PC-3 (cell line): ENCODE measurements at regions not wholly inside any gene's neighbourhood (a gene's known extent, or its start where the extent isn't known, plus 50 kb on each side); places are given as distances from the start of the nearest gene placed in this dataset.

Source experiments
- EZH2 ChIP-seq: fragments of 300-600 bp; sonication (generic); IDR thresholded peaks from one replicate; pipeline ENCODE4 v1.6.1; 2017; ENCODE audit warnings: antibody characterized with exemption, mild to moderate bottlenecking, low read length; ENCODE audit not compliant: unreplicated experiment
- EZH2phosphoT487 ChIP-seq: fragments of 300-600 bp; sonication (generic); IDR thresholded peaks from 2 replicates; pipeline ENCODE4 v1.6.1; 2018; ENCODE audit warnings: mild to moderate bottlenecking, antibody characterized with exemption, low read length, borderline replicate concordance
- TF ChIP-seq, protein P1 (sequence below): fragments of 300-600 bp; sonication (generic); conservative IDR thresholded peaks from 2 replicates; pipeline ENCODE4 v1.5.1; 2017; ENCODE audit warnings: antibody characterized with exemption, low read depth, mild to moderate bottlenecking, low read length

GRCh38 chr1:97014426-97014825 is 292.8 kb downstream of the PTBP2 start:
- TF ChIP-seq, protein P1, sequence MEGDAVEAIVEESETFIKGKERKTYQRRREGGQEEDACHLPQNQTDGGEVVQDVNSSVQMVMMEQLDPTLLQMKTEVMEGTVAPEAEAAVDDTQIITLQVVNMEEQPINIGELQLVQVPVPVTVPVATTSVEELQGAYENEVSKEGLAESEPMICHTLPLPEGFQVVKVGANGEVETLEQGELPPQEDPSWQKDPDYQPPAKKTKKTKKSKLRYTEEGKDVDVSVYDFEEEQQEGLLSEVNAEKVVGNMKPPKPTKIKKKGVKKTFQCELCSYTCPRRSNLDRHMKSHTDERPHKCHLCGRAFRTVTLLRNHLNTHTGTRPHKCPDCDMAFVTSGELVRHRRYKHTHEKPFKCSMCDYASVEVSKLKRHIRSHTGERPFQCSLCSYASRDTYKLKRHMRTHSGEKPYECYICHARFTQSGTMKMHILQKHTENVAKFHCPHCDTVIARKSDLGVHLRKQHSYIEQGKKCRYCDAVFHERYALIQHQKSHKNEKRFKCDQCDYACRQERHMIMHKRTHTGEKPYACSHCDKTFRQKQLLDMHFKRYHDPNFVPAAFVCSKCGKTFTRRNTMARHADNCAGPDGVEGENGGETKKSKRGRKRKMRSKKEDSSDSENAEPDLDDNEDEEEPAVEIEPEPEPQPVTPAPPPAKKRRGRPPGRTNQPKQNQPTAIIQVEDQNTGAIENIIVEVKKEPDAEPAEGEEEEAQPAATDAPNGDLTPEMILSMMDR = no peak
- TF ChIP-seq EZH2phosphoT487 (no peak), EZH2 (no peak)
